Naive thymus-derived CD4-positive, alpha-beta T cell (primary cell): ENCODE measurements at regions not wholly inside any gene's neighbourhood (a gene's known extent, or its start where the extent isn't known, plus 50 kb on each side); places are given as distances from the start of the nearest gene placed in this dataset.

Source experiments
- ATAC-seq: fragments of 150-1000 bp; cut with Tn5 transposase; 2 replicates; pipeline ENCODE4 v1.10.0; 2021; ENCODE audit warnings: mild to moderate bottlenecking, moderate library complexity
- CTCF ChIA-PET: fragments of 350-600 bp; sonication (Branson Sonifier 250); formaldehyde crosslinking; loops from one replicate; lab custom pipeline; 2021; ENCODE audit warnings: antibody characterized with exemption; lab: Charles Lee
- POLR2A ChIA-PET: fragments of 350-600 bp; sonication (Branson Sonifier 250); formaldehyde crosslinking; loops from one replicate; lab custom pipeline; 2021; ENCODE audit warnings: antibody characterized with exemption, inconsistent platforms; lab: Charles Lee
- DNase-seq, 9 donors: peaks; one replicate each; pipeline versions ENCODE4 v3.0.0 to v3.0.0-alpha.2; 2020 to 2022; ENCODE audit warnings: mixed read lengths in 1 of 9
- H3K27ac ChIP-seq: one replicate; pipeline ENCODE4 v1.7.0; 2013; ENCODE audit warnings: mild to moderate bottlenecking, low read depth, low read length, moderate library complexity
- H3K27me3 ChIP-seq, 2 donors: one replicate each; pipeline ENCODE4 v1.7.0; 2013; ENCODE audit warnings: low read length in 2 of 2, mild to moderate bottlenecking in 2 of 2, moderate library complexity in 2 of 2; ENCODE audit not compliant: control insufficient read depth in 2 of 2, insufficient read depth in 2 of 2
- H3K36me3 ChIP-seq, 3 experiments: 1 replicate in 2 of 3; 2 replicates in 1 of 3; pipeline ENCODE4 v1.7.0; 2013; ENCODE audit warnings: low read length in 3 of 3, mild to moderate bottlenecking in 3 of 3, moderate library complexity in 1 of 3; ENCODE audit not compliant: insufficient read depth in 3 of 3, control insufficient read depth in 2 of 3
- H3K4me1 ChIP-seq, 2 donors: one replicate each; pipeline ENCODE4 v1.7.0; 2013; ENCODE audit warnings: low read length in 2 of 2, mild to moderate bottlenecking in 2 of 2, moderate library complexity in 1 of 2; ENCODE audit not compliant: control insufficient read depth in 2 of 2, insufficient read depth in 2 of 2
- H3K4me3 ChIP-seq: 2 replicates; pipeline ENCODE4 v1.7.0; 2013; ENCODE audit warnings: mild to moderate bottlenecking, low read length
- H3K9me3 ChIP-seq, 3 experiments: 1 replicate in 2 of 3; 2 replicates in 1 of 3; pipeline ENCODE4 v1.7.0; 2013; ENCODE audit warnings: low read length in 3 of 3; ENCODE audit not compliant: control insufficient read depth in 2 of 3
- H3K27ac Mint-ChIP-seq, 9 donors: one replicate each; pipeline ENCODE4 v1.8.0; 2020 to 2022; ENCODE audit warnings: mixed read lengths in 9 of 9, mild to moderate bottlenecking in 8 of 9, moderate library complexity in 5 of 9, inconsistent platforms in 2 of 9
- H3K27me3 Mint-ChIP-seq, 5 donors: one replicate each; pipeline ENCODE4 v1.8.0; 2021 to 2022; ENCODE audit warnings: mixed read lengths in 5 of 5, mild to moderate bottlenecking in 1 of 5
- H3K36me3 Mint-ChIP-seq, 5 donors: one replicate each; pipeline ENCODE4 v1.8.0; 2020 to 2022; ENCODE audit warnings: mixed read lengths in 5 of 5, mild to moderate bottlenecking in 3 of 5, inconsistent platforms in 1 of 5
- H3K4me1 Mint-ChIP-seq, 7 donors: one replicate each; pipeline ENCODE4 v1.8.0; 2020 to 2022; ENCODE audit warnings: mixed read lengths in 7 of 7, mild to moderate bottlenecking in 3 of 7, inconsistent platforms in 1 of 7
- H3K4me3 Mint-ChIP-seq, 10 donors: one replicate each; pipeline ENCODE4 v1.8.0; 2020 to 2022; ENCODE audit warnings: mild to moderate bottlenecking in 10 of 10, mixed read lengths in 10 of 10, moderate library complexity in 6 of 10, inconsistent platforms in 2 of 10
- H3K9me3 Mint-ChIP-seq, 11 donors: one replicate each; pipeline ENCODE4 v1.8.0; 2020 to 2022; ENCODE audit warnings: mixed read lengths in 11 of 11, mild to moderate bottlenecking in 4 of 11, inconsistent platforms in 1 of 11, moderate library complexity in 1 of 11
- intact Hi-C, 2 donors: fragments of 100-400 bp; cut with micrococcal nuclease; formaldehyde crosslinking; loops; one replicate each; pipeline ENCODE4 v1.15.1; 2023

- ATAC-seq, result no peak
- H3K27me3 Mint-ChIP-seq, result no peaks in the 10 kb centered on the region
- intact Hi-C loops, result no loop called here
Observed at GRCh38 chr5:89125372-89125771, 242.4 kb upstream of the MEF2C start.

GRCh38 chr5:89123581-89123980 lies 240.6 kb upstream of the MEF2C start:
- no peak overlapping the region for H3K27ac ChIP-seq
- DNase-seq (no peak), ATAC-seq (no peak)
- ChIA-PET CTCF (no interaction called here), POLR2A (no interaction called here)
- intact Hi-C loops, result no loop called here
- Mint-ChIP-seq H3K4me1 (no peaks in the 10 kb centered on the region), H3K4me3 (no peak overlapping the region), H3K27ac (no peak overlapping the region), H3K9me3 (peaks cover 0 to 8% (median 0%) of the 10 kb centered on the region in 11 donors), H3K27me3 (no peaks in the 10 kb centered on the region), H3K36me3 (no peaks in the 10 kb centered on the region)
- H3K9me3 ChIP-seq, result no peaks in the 10 kb centered on the region
- no peaks in the 10 kb centered on the region for H3K4me1 ChIP-seq
- no peaks in the 10 kb centered on the region for H3K36me3 ChIP-seq
- H3K4me3 ChIP-seq, result no peak overlapping the region
- H3K27me3 ChIP-seq, result no peaks in the 10 kb centered on the region

More at GRCh38 chr5:89125372-89125771, 242.4 kb upstream of the MEF2C start:
- Histone ChIP-seq H3K36me3 (no peaks in the 10 kb centered on the region), H3K9me3 (no peaks in the 10 kb centered on the region), H3K27ac (no peak overlapping the region), H3K27me3 (no peaks in the 10 kb centered on the region), H3K4me1 (no peaks in the 10 kb centered on the region), H3K4me3 (no peak overlapping the region)
- no peak for DNase-seq
- H3K27ac Mint-ChIP-seq, result no peak overlapping the region
- H3K4me1 Mint-ChIP-seq, result no peaks in the 10 kb centered on the region
- H3K4me3 Mint-ChIP-seq, result no peak overlapping the region
- H3K36me3 Mint-ChIP-seq, result no peaks in the 10 kb centered on the region
- CTCF ChIA-PET, result no interaction called here
- POLR2A ChIA-PET, result no interaction called here
- peaks cover 0 to 8% (median 0%) of the 10 kb centered on the region in 11 donors for H3K9me3 Mint-ChIP-seq

- H3K4me3 Mint-ChIP-seq, result no peak overlapping the region
- Histone ChIP-seq H3K4me1 (no peaks in the 10 kb centered on the region), H3K36me3 (no peaks in the 10 kb centered on the region), H3K9me3 (no peaks in the 10 kb centered on the region), H3K27ac (no peak overlapping the region), H3K4me3 (no peak overlapping the region), H3K27me3 (no peaks in the 10 kb centered on the region)
- POLR2A ChIA-PET, result no interaction called here
- intact Hi-C loops, result no loop called here
- peak; percentile 83 for ATAC-seq
- CTCF ChIA-PET, result no interaction called here
- no peaks in the 10 kb centered on the region for H3K27me3 Mint-ChIP-seq
- H3K36me3 Mint-ChIP-seq, result no peaks in the 10 kb centered on the region
- H3K27ac Mint-ChIP-seq, result no peak overlapping the region
- DNase-seq, result no peak
- H3K9me3 Mint-ChIP-seq, result peaks cover 0 to 5% (median 0%) of the 10 kb centered on the region in 11 donors
- no peaks in the 10 kb centered on the region for H3K4me1 Mint-ChIP-seq
Observed at GRCh38 chr5:89120719-89121118, 237.7 kb upstream of the MEF2C start.

GRCh38 chr5:89117124-89117644 lies 234.2 kb upstream of the MEF2C start:
- Histone ChIP-seq H3K27me3 (no peaks in the 10 kb centered on the region), H3K4me1 (no peaks in the 10 kb centered on the region), H3K9me3 (no peaks in the 10 kb centered on the region), H3K36me3 (no peaks in the 10 kb centered on the region), H3K27ac (no peak overlapping the region), H3K4me3 (no peak overlapping the region)
- H3K4me3 Mint-ChIP-seq, result no peak overlapping the region
- peaks cover 0 to 1% (median 0%) of the 10 kb centered on the region in 11 donors for H3K9me3 Mint-ChIP-seq
- no peaks in the 10 kb centered on the region for H3K36me3 Mint-ChIP-seq
- no peaks in the 10 kb centered on the region for H3K27me3 Mint-ChIP-seq
- DNase-seq (no peak), ATAC-seq (no peak)
- ChIA-PET CTCF (no interaction called here), POLR2A (no interaction called here)
- H3K4me1 Mint-ChIP-seq, result no peaks in the 10 kb centered on the region
- H3K27ac Mint-ChIP-seq, result no peak overlapping the region
- intact Hi-C loops, result no loop called here

GRCh38 chr5:89110916-89111646 lies 228.1 kb upstream of the MEF2C start:
- Mint-ChIP-seq H3K27ac (no peak overlapping the region), H3K9me3 (peaks cover 0 to 8% (median 0%) of the 10 kb centered on the region in 11 donors), H3K36me3 (no peaks in the 10 kb centered on the region), H3K4me1 (no peaks in the 10 kb centered on the region), H3K4me3 (no peak overlapping the region), H3K27me3 (no peaks in the 10 kb centered on the region)
- ChIA-PET POLR2A (no interaction called here), CTCF (interaction anchor here (0.7 kb wide), 1 partner anchor 10 kb away, joined by 3 read pairs; no protein-coding TSS in a partner anchor)
- Histone ChIP-seq H3K9me3 (no peaks in the 10 kb centered on the region), H3K4me1 (no peaks in the 10 kb centered on the region), H3K27me3 (no peaks in the 10 kb centered on the region), H3K36me3 (no peaks in the 10 kb centered on the region), H3K4me3 (no peak overlapping the region), H3K27ac (no peak overlapping the region)
- DNase-seq (no peak), ATAC-seq (no peak)
- intact Hi-C loops, result no loop called here

- H3K4me1 Mint-ChIP-seq, result no peaks in the 10 kb centered on the region
- H3K27ac Mint-ChIP-seq, result peak overlapping the region in 1 of 9 donors; percentile 0
- Histone ChIP-seq H3K4me3 (no peak overlapping the region), H3K27ac (no peak overlapping the region), H3K9me3 (no peaks in the 10 kb centered on the region), H3K36me3 (no peaks in the 10 kb centered on the region), H3K4me1 (no peaks in the 10 kb centered on the region), H3K27me3 (no peaks in the 10 kb centered on the region)
- no peak for ATAC-seq
- no peak for DNase-seq
- ChIA-PET POLR2A (no interaction called here), CTCF (no interaction called here)
- no peak overlapping the region for H3K4me3 Mint-ChIP-seq
- peaks cover 0 to 11% (median 0%) of the 10 kb centered on the region in 5 donors for H3K27me3 Mint-ChIP-seq
- no peaks in the 10 kb centered on the region for H3K36me3 Mint-ChIP-seq
- H3K9me3 Mint-ChIP-seq, result peaks cover 0 to 11% (median 0%) of the 10 kb centered on the region in 11 donors
- intact Hi-C loops, result no loop called here
Observed at GRCh38 chr5:89106480-89106879, 223.5 kb upstream of the MEF2C start.

- POLR2A ChIA-PET, result no interaction called here
- Mint-ChIP-seq H3K9me3 (peaks cover 0 to 11% (median 0%) of the 10 kb centered on the region in 11 donors), H3K36me3 (no peaks in the 10 kb centered on the region), H3K4me3 (no peak overlapping the region), H3K27ac (no peak overlapping the region), H3K4me1 (no peaks in the 10 kb centered on the region), H3K27me3 (peaks cover 0 to 11% (median 0%) of the 10 kb centered on the region in 5 donors)
- ATAC-seq (no peak), DNase-seq (no peak)
- CTCF ChIA-PET, result no interaction called here
- H3K27me3 ChIP-seq, result no peaks in the 10 kb centered on the region
- no peak overlapping the region for H3K4me3 ChIP-seq
- no peaks in the 10 kb centered on the region for H3K36me3 ChIP-seq
- H3K27ac ChIP-seq, result no peak overlapping the region
- intact Hi-C loops, result no loop called here
- H3K9me3 ChIP-seq, result no peaks in the 10 kb centered on the region
- no peaks in the 10 kb centered on the region for H3K4me1 ChIP-seq
Observed at GRCh38 chr5:89105836-89106235, 222.9 kb upstream of the MEF2C start.
